Fibroblast of villous mesenchyme (primary cell): ENCODE measurements at regions not wholly inside any gene's neighbourhood (a gene's known extent, or its start where the extent isn't known, plus 50 kb on each side); places are given as distances from the start of the nearest gene placed in this dataset.

ENCODE experiments used
- DNase-seq: peaks from one replicate; pipeline ENCODE4 v3.0.0-alpha.2; 2010; ENCODE audit warnings: low read depth
- H3K4me3 ChIP-seq: 2 replicates; pipeline ENCODE4 v1.5.1; 2011; ENCODE audit warnings: low read depth, mild to moderate bottlenecking, low read length
- TF ChIP-seq, protein P1 (sequence below): IDR thresholded peaks from 2 replicates; pipeline ENCODE4 v1.5.1; 2012; ENCODE audit warnings: low read depth, mild to moderate bottlenecking, low read length; ENCODE audit not compliant: insufficient read depth

DNA sequence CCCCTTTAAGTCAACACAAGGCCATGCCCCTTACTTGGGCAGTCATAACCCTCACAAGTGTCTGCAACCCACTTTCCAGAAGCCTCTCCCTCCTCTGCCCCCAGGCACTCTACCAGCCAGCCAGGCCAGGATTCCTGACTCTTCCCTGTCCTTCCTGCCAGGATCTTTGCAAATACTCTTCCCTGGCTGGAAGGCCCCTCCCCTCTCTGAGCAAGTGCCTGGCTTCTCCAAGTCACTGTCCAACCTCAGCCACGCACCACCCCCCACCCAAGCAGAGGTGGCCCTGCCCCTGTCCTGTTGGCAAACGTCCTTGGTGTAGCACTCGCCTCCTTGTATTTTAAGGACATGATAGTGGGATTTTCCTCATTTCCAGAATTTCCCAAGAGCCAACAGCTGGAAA lies 54.7 kb upstream of the USP3 start:
- no peak overlapping the region for H3K4me3 ChIP-seq
- TF ChIP-seq, protein P1, sequence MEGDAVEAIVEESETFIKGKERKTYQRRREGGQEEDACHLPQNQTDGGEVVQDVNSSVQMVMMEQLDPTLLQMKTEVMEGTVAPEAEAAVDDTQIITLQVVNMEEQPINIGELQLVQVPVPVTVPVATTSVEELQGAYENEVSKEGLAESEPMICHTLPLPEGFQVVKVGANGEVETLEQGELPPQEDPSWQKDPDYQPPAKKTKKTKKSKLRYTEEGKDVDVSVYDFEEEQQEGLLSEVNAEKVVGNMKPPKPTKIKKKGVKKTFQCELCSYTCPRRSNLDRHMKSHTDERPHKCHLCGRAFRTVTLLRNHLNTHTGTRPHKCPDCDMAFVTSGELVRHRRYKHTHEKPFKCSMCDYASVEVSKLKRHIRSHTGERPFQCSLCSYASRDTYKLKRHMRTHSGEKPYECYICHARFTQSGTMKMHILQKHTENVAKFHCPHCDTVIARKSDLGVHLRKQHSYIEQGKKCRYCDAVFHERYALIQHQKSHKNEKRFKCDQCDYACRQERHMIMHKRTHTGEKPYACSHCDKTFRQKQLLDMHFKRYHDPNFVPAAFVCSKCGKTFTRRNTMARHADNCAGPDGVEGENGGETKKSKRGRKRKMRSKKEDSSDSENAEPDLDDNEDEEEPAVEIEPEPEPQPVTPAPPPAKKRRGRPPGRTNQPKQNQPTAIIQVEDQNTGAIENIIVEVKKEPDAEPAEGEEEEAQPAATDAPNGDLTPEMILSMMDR, result no peak
- peak; percentile 47 for DNase-seq

DNA sequence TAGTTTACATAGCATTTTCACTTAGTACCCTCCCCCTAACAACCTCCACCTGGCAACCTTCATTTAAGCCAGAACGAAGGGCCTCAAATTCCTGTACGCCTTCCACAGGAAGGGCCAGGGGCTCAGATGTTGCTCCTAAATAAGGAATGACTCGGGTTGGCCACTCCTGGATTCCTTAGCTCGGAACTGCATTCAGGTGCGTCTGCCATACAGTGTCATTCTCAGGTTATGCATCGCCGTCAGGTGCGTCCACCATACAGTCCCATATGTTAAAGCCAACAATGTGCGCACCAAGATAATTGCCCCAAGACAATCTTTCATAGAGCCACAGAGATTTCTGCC lies 53.5 kb upstream of the USP3 start:
- TF ChIP-seq, protein P1, result no peak

DNA sequence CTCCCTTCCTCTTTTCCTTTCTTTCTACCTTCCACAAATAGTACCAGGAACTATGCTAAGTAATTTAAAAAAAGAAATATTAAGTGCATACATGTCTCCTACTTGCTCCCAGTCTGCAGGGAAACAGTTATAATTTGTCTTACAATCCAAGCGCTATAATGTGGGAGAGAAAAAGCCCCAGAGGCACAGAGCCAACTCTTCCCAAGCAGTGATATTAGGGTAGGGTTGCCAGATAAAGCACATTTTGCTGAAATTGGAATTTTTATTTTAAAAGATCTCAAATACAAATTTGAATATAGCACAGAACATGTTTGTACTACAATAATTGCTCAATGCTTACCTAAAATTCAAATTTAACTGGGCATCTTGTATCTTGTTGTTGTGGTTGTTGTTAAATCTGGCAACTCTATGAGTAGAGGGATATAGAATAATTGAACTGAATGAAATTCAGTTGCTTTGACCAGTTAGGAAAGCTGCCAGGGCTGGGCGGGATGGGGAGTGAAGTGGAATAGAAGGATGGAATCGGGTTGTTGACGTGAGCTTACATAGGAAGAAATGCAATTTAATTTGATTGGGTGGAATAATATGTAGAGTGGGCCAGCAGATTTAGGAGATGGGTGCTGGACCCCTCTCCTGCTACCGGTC lies 52.6 kb upstream of the USP3 start:
- DNase-seq, result no peak
- no peak overlapping the region for H3K4me3 ChIP-seq
- TF ChIP-seq, protein P1, result no peak

More for the DNA sequence above, 53.5 kb upstream of the USP3 start:
- H3K4me3 ChIP-seq, result no peak overlapping the region
- no peak for DNase-seq

DNA sequence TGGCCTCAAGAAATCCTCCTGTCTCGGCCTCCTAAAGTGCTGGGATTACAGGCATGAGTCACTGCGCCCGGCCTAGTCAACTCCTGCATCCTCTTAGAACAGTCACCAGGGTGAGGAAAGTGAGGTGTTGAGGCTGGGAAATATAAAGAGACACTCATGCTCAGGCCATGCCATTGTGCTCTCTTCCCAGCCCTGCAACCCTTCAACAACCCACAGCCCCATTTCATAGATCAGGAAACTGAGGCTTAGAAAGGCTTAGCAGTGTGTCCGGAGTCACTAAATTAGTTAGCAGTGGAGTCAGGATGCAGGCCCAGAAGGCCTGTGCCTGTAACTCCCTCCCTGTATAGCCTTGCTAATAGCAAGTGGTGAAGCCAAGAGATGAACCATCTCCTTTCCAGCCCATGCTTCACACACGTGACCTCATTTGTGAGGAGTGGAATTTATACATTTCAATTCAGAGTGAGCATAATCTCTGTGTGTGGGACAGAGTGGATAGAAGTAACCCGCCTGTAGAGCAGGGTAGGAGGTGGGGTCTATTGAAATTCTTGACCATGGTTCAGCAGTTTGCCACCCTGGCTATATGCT lies 51.7 kb upstream of the USP3 start:
- no peak for DNase-seq

DNA sequence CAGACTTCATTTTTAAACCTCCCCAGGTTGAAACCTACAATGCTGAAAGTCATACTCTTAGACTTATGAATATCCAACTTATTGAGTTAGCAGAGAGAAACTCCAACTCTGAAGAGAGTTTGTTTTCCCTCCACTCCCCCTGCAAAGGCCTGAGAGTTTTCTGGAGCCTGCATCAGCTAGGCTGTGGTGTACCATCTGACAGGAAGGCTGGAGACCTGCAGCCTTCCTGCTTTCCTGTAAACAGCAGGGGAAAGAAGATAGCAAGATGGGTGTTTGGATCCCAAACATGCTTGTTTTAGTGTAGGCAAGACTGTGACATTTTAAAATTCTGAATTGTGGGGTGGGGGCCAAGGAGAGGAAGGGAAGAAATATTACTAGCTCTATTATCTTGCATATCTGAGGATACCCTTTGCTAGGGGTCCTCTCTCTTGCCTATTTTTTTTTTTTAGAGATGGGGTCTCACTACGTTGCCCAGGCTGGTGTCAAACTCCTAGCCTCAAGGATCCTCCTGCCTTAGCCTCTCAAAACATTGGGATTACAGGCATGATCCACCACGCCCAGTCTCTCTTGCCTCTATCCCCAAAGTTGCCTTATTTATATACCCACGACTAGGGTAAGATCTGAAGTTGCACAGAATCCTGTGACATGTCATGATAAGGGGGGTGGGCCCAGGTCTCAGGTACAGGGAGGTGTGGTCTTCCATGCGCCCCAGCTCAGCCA lies 51.0 kb upstream of the USP3 start:
- TF ChIP-seq, protein P1, result no peak
- no peak overlapping the region for H3K4me3 ChIP-seq
- DNase-seq, result no peak

More for the DNA sequence above, 51.7 kb upstream of the USP3 start:
- no peak overlapping the region for H3K4me3 ChIP-seq
- TF ChIP-seq, protein P1, result no peak

DNA sequence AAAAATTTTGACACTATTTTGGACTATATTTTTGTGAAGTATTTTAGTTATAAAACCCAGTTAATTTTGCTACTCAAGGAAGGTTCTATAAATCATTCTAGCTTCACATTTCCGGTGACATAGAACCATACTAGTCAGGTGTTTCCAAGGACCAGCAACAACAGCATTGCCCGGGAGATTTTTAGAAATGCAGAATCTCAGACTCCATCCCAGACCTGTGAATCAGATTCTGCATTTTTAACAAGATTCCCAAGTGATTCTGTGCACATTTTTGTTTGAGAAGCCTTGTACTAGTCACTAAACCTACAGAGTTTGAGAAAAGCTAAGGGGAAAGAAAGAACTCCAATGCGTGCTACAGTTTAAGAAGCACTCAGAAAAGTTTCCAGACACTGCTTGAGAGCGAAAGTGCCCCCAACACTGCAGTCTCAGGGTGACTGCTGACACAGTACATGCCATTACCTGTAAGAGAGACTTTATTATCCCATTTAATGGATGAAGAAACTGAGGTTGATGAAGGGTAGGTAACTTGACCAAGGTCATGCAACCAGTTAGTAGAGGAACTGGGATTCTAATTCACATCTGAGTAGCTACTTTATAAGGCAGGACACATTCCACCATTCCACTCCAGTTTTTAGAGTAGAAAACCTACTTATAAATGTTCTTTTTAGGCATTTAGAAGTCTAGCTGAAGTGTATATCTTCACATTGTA lies 49.7 kb upstream of the USP3 start:
- TF ChIP-seq, protein P1, result no peak
- DNase-seq, result no peak
- H3K4me3 ChIP-seq, result no peak overlapping the region
